ENCODE measurements at regions not wholly inside any gene's neighbourhood (a gene's known extent, or its start where the extent isn't known, plus 50 kb on each side); places are given as distances from the start of the nearest gene placed in this dataset.
"Not testable (repeated sequence)": the region's sequence is repeated elsewhere in the genome, so short reads cannot be mapped to it uniquely, and the experiment has no call there.

GRCh38 chr5:120164986-120165385 lies 299.1 kb upstream of the PRR16 start:
- H3K27ac ChIP-seq (ENCODE audit: insufficient read depth, low read length), result no peak overlapping the region
- DNase-seq (ENCODE audit: low read depth in 2 of 2), result no peak

GRCh38 chr5:120173125-120173524 lies 291.0 kb upstream of the PRR16 start:
- H3K9me3 ChIP-seq (ENCODE audit: control insufficient read depth, insufficient read depth, low read depth, low read length), result no peaks in the 10 kb centered on the region
- no peaks in the 10 kb centered on the region for H3K27me3 ChIP-seq (ENCODE audit: control insufficient read depth, insufficient read depth, low read length)
- H2AFZ ChIP-seq (ENCODE audit: low read length), result no peak overlapping the region
- TF ChIP-seq CTCF (conservative IDR thresholded peaks at IDR 0.05 in 1 of 2, IDR thresholded peaks at IDR 0.05 in 1 of 2; ENCODE audit: low read depth in 1 of 2, low read length in 2 of 2), result no peak
- no peak for TF ChIP-seq EZH2 (IDR thresholded peaks at IDR 0.05; ENCODE audit: low read length, missing control alignments)
- H3K4me1 ChIP-seq (ENCODE audit: control insufficient read depth, extremely low read depth, insufficient read depth, low read length), result no peaks in the 10 kb centered on the region
- H3K9ac ChIP-seq (ENCODE audit: insufficient read depth, low read length), result no peak overlapping the region
- no peaks in the 10 kb centered on the region for H3K36me3 ChIP-seq (ENCODE audit: control insufficient read depth, insufficient read depth, low read length)
- DNase-seq (ENCODE audit: low read depth in 2 of 2), result no peak
- no peaks in the 10 kb centered on the region for H4K20me1 ChIP-seq (ENCODE audit: control insufficient read depth, extremely low read depth, insufficient read depth, low read length)
- H3K79me2 ChIP-seq (ENCODE audit: control insufficient read depth, insufficient read depth, low read length), result no peaks in the 10 kb centered on the region
- H3K4me2 ChIP-seq (ENCODE audit: extremely low read depth, insufficient read depth, low read length), result no peak overlapping the region
- H3K27ac ChIP-seq (ENCODE audit: insufficient read depth, low read length), result no peak overlapping the region
- H3K4me3 ChIP-seq (replicated peaks in 1 of 4; ENCODE audit: control extremely low read depth in 1 of 4, insufficient read depth in 1 of 4, low read depth in 3 of 4, low read length in 4 of 4), result no peak overlapping the region

More at GRCh38 chr5:120164986-120165385, 299.1 kb upstream of the PRR16 start:
- H3K4me2 ChIP-seq (ENCODE audit: extremely low read depth, insufficient read depth, low read length), result no peak overlapping the region
- peaks cover 2% of the 10 kb centered on the region for H3K4me1 ChIP-seq (ENCODE audit: control insufficient read depth, extremely low read depth, insufficient read depth, low read length)
- H3K79me2 ChIP-seq (ENCODE audit: control insufficient read depth, insufficient read depth, low read length), result no peaks in the 10 kb centered on the region
- H2AFZ ChIP-seq (ENCODE audit: low read length), result no peak overlapping the region
- H3K36me3 ChIP-seq (ENCODE audit: control insufficient read depth, insufficient read depth, low read length), result no peaks in the 10 kb centered on the region
- no peaks in the 10 kb centered on the region for H4K20me1 ChIP-seq (ENCODE audit: control insufficient read depth, extremely low read depth, insufficient read depth, low read length)
- no peak overlapping the region for H3K9ac ChIP-seq (ENCODE audit: insufficient read depth, low read length)
- H3K27me3 ChIP-seq (ENCODE audit: control insufficient read depth, insufficient read depth, low read length), result no peaks in the 10 kb centered on the region
- TF ChIP-seq EZH2 (IDR thresholded peaks at IDR 0.05; ENCODE audit: low read length, missing control alignments) (no peak), CTCF (conservative IDR thresholded peaks at IDR 0.05 in 1 of 2, IDR thresholded peaks at IDR 0.05 in 1 of 2; ENCODE audit: low read depth in 1 of 2, low read length in 2 of 2) (no peak)
- H3K4me3 ChIP-seq (replicated peaks in 1 of 4; ENCODE audit: control extremely low read depth in 1 of 4, insufficient read depth in 1 of 4, low read depth in 3 of 4, low read length in 4 of 4), result no peak overlapping the region
- H3K9me3 ChIP-seq (ENCODE audit: control insufficient read depth, insufficient read depth, low read depth, low read length), result no peaks in the 10 kb centered on the region

DNA sequence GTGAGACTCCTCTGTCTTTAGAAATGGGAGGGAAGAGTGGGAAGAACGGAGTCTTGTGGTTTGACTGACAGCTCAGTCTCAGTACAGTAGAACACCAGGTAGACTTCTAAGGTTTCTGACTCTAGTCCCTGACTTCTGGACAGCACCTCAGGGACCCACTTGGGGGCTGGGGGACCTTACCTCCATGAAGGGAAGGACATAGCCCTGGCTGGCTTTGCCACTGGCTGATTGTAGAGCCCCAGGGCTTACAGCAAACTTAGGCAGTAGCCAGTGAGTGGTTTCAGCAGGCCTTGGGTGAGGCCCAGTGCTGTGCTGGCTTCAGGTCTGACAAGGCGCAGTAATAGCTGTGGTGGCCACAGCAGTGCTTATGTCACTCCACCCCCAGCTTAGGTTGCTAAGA lies 290.0 kb upstream of the PRR16 start:
- Histone ChIP-seq H3K4me1 (ENCODE audit: control insufficient read depth, extremely low read depth, insufficient read depth, low read length) (no peaks in the 10 kb centered on the region), H4K20me1 (ENCODE audit: control insufficient read depth, extremely low read depth, insufficient read depth, low read length) (no peaks in the 10 kb centered on the region), H3K27ac (ENCODE audit: insufficient read depth, low read length) (no peak overlapping the region), H3K36me3 (ENCODE audit: control insufficient read depth, insufficient read depth, low read length) (no peaks in the 10 kb centered on the region), H3K9me3 (ENCODE audit: control insufficient read depth, insufficient read depth, low read depth, low read length) (no peaks in the 10 kb centered on the region), H3K4me3 (replicated peaks in 1 of 4; ENCODE audit: control extremely low read depth in 1 of 4, insufficient read depth in 1 of 4, low read depth in 3 of 4, low read length in 4 of 4) (no peak overlapping the region), H3K4me2 (ENCODE audit: extremely low read depth, insufficient read depth, low read length) (no peak overlapping the region), H3K27me3 (ENCODE audit: control insufficient read depth, insufficient read depth, low read length) (no peaks in the 10 kb centered on the region), H3K79me2 (ENCODE audit: control insufficient read depth, insufficient read depth, low read length) (no peaks in the 10 kb centered on the region), H3K9ac (ENCODE audit: insufficient read depth, low read length) (no peak overlapping the region), H2AFZ (ENCODE audit: low read length) (no peak overlapping the region)
- TF ChIP-seq CTCF (conservative IDR thresholded peaks at IDR 0.05 in 1 of 2, IDR thresholded peaks at IDR 0.05 in 1 of 2; ENCODE audit: low read depth in 1 of 2, low read length in 2 of 2), result no peak
- no peak for TF ChIP-seq EZH2 (IDR thresholded peaks at IDR 0.05; ENCODE audit: low read length, missing control alignments)
- no peak for DNase-seq (ENCODE audit: low read depth in 2 of 2)

- H3K79me2 ChIP-seq (ENCODE audit: control insufficient read depth, insufficient read depth, low read length); H3K9me3 ChIP-seq (ENCODE audit: control insufficient read depth, insufficient read depth, low read depth, low read length); DNase-seq (ENCODE audit: low read depth in 2 of 2); H3K4me2 ChIP-seq (ENCODE audit: extremely low read depth, insufficient read depth, low read length); H3K4me1 ChIP-seq (ENCODE audit: control insufficient read depth, extremely low read depth, insufficient read depth, low read length); H4K20me1 ChIP-seq (ENCODE audit: control insufficient read depth, extremely low read depth, insufficient read depth, low read length); H3K27me3 ChIP-seq (ENCODE audit: control insufficient read depth, insufficient read depth, low read length); H2AFZ ChIP-seq (ENCODE audit: low read length); H3K36me3 ChIP-seq (ENCODE audit: control insufficient read depth, insufficient read depth, low read length); H3K4me3 ChIP-seq (replicated peaks in 1 of 4; ENCODE audit: control extremely low read depth in 1 of 4, insufficient read depth in 1 of 4, low read depth in 3 of 4, low read length in 4 of 4); H3K9ac ChIP-seq (ENCODE audit: insufficient read depth, low read length); H3K27ac ChIP-seq (ENCODE audit: insufficient read depth, low read length): not testable (repeated sequence)
Observed at GRCh38 chr5:120181238-120181637, 282.9 kb upstream of the PRR16 start.

DNA sequence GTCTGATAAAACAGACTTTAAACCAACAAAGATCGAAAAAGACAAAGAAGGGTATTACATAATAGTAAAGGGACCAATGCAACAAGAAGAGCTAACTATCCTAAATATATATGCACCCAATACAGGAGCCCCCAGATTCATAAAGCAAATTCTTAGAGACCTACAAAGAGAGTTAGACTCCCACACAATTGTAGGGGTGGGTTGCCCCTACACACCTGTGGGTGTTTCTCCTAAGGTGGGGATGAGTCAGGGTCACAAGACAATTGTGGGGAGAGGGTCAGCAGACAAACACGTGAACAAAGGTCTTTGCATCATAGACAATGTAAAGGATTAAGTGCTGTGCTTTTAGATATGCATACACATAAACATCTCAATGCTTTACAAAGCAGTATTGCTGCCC lies 269.4 kb upstream of the PRR16 start:
- H3K9ac ChIP-seq (ENCODE audit: insufficient read depth, low read length); H3K9me3 ChIP-seq (ENCODE audit: control insufficient read depth, insufficient read depth, low read depth, low read length); DNase-seq (ENCODE audit: low read depth in 2 of 2); H3K27ac ChIP-seq (ENCODE audit: insufficient read depth, low read length); H2AFZ ChIP-seq (ENCODE audit: low read length); H3K4me3 ChIP-seq (replicated peaks in 1 of 4; ENCODE audit: control extremely low read depth in 1 of 4, insufficient read depth in 1 of 4, low read depth in 3 of 4, low read length in 4 of 4); H3K79me2 ChIP-seq (ENCODE audit: control insufficient read depth, insufficient read depth, low read length); H3K4me2 ChIP-seq (ENCODE audit: extremely low read depth, insufficient read depth, low read length); H4K20me1 ChIP-seq (ENCODE audit: control insufficient read depth, extremely low read depth, insufficient read depth, low read length); H3K27me3 ChIP-seq (ENCODE audit: control insufficient read depth, insufficient read depth, low read length); H3K4me1 ChIP-seq (ENCODE audit: control insufficient read depth, extremely low read depth, insufficient read depth, low read length); H3K36me3 ChIP-seq (ENCODE audit: control insufficient read depth, insufficient read depth, low read length): not testable (repeated sequence)
